ENCODE measurements at regions not wholly inside any gene's neighbourhood (a gene's known extent, or its start where the extent isn't known, plus 50 kb on each side); places are given as distances from the start of the nearest gene placed in this dataset.

DNA sequence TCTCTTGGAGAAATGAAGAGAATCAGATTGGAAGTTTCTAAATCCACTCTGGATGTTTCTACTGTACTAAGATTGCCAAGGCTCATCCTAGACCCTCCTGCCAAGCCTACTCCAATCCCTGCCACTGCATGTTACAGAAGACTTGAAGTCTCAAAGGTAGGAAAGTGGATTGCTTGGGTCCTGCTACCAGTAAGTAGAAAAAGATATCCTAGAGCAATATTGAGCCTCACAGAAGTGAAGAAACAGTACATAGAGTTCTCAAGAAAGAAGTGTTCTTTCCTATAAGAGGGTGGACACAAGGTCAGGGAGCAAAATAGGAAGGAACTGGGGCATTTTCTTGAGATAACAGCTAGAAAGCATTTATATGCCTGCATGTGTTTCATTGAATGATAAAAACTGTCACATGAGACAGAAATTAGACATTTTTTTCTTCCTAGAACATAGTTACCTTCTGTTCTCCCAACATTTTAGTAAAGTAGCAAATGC, 232.9 kb downstream of the RBM43 start:
- TF ChIP-seq SIN3A (IDR thresholded peaks at IDR 0.05; ENCODE audit: borderline replicate concordance, insufficient read depth, low read length) (no peak), POLR2AphosphoS5 (IDR thresholded peaks at IDR 0.05; ENCODE audit: low read depth, low read length) (no peak), FOXP2 (optimal IDR thresholded peaks at IDR 0.05; ENCODE audit: borderline replicate concordance, extremely low read depth, extremely low read length, insufficient read depth) (no peak), TAF1 (IDR thresholded peaks at IDR 0.05; ENCODE audit: borderline replicate concordance, insufficient read depth, low read length) (no peak)
- TF ChIP-seq, protein P1, sequence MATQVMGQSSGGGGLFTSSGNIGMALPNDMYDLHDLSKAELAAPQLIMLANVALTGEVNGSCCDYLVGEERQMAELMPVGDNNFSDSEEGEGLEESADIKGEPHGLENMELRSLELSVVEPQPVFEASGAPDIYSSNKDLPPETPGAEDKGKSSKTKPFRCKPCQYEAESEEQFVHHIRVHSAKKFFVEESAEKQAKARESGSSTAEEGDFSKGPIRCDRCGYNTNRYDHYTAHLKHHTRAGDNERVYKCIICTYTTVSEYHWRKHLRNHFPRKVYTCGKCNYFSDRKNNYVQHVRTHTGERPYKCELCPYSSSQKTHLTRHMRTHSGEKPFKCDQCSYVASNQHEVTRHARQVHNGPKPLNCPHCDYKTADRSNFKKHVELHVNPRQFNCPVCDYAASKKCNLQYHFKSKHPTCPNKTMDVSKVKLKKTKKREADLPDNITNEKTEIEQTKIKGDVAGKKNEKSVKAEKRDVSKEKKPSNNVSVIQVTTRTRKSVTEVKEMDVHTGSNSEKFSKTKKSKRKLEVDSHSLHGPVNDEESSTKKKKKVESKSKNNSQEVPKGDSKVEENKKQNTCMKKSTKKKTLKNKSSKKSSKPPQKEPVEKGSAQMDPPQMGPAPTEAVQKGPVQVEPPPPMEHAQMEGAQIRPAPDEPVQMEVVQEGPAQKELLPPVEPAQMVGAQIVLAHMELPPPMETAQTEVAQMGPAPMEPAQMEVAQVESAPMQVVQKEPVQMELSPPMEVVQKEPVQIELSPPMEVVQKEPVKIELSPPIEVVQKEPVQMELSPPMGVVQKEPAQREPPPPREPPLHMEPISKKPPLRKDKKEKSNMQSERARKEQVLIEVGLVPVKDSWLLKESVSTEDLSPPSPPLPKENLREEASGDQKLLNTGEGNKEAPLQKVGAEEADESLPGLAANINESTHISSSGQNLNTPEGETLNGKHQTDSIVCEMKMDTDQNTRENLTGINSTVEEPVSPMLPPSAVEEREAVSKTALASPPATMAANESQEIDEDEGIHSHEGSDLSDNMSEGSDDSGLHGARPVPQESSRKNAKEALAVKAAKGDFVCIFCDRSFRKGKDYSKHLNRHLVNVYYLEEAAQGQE (IDR thresholded peaks at IDR 0.05; ENCODE audit: insufficient read depth in 1 of 2, low read depth in 2 of 2, low read length in 2 of 2), result no peak

DNA sequence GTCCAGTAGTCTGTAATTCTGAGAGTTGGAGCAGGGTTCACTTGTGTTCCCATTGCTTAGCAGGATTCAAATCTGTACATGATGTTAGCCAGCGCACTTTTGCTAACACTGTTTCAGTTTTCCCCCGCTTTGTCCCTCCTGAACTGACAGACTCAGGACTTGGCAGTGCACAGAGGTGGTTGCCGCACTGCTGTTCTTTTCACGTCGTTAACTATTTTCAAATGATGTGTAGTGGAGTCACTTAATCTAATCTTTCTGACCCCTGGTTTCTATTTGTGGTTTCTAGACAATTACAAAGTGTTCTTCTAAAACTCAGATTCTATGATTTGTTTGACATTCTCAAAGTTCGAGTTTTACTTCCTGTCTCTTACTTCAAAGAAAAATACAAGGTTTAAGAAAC, 234.5 kb downstream of the RBM43 start:
- no peak for TF ChIP-seq SIN3A (IDR thresholded peaks at IDR 0.05; ENCODE audit: borderline replicate concordance, insufficient read depth, low read length)
- TF ChIP-seq, protein P1 (IDR thresholded peaks at IDR 0.05; ENCODE audit: insufficient read depth in 1 of 2, low read depth in 2 of 2, low read length in 2 of 2), result no peak

DNA sequence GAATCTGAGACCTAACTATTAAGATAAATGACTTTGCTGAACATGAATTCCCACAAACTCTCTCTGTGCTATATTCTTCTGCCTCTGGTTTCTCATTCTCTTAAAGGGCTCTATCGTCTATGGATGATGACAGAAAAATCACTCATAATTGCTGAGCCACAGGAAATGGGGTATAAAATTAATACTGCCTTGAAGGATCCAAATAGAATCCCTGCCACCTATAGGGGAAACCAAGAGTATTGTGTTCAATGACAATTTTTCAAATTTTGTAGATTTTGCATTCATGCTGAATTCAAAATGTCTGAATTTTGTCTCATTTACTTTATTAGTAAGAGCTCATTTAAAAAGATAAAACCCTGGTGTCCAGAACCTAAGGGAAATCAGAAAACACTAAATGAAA, 235.8 kb downstream of the RBM43 start:
- TF ChIP-seq SIN3A (IDR thresholded peaks at IDR 0.05; ENCODE audit: borderline replicate concordance, insufficient read depth, low read length) (no peak), TAF1 (IDR thresholded peaks at IDR 0.05; ENCODE audit: borderline replicate concordance, insufficient read depth, low read length) (no peak), POLR2AphosphoS5 (IDR thresholded peaks at IDR 0.05; ENCODE audit: low read depth, low read length) (no peak), FOXP2 (optimal IDR thresholded peaks at IDR 0.05; ENCODE audit: borderline replicate concordance, extremely low read depth, extremely low read length, insufficient read depth) (no peak)
- TF ChIP-seq, protein P1 (IDR thresholded peaks at IDR 0.05; ENCODE audit: insufficient read depth in 1 of 2, low read depth in 2 of 2, low read length in 2 of 2), result no peak

DNA sequence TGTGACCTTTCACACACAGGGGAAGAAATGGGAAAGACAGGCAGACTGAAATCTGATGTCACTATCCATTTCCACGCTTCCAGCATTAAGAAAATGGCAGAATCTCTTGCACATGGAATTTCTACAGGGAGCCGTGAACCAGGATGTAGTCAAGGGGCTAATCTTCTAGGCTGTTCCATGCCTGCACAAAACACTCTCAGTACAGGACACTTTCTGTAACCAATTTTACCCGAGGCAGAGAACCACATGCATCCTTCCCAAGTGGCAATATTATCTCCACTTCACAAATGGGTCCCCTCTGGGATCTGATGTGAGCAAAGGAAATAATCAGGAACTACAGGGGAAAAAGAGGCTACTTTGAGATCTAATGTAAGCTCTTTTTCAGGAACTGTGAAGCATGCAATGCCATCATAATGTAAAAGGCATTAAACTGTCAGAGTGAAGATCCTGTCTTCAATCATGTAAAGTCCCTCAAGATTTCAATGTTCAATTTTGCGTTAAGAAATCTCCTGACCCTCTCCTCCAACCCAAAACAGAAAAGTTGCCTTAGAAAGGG, 236.9 kb downstream of the RBM43 start:
- no peak for TF ChIP-seq TAF1 (IDR thresholded peaks at IDR 0.05; ENCODE audit: borderline replicate concordance, insufficient read depth, low read length)
- no peak for TF ChIP-seq POLR2AphosphoS5 (IDR thresholded peaks at IDR 0.05; ENCODE audit: low read depth, low read length)
- no peak for TF ChIP-seq SIN3A (IDR thresholded peaks at IDR 0.05; ENCODE audit: borderline replicate concordance, insufficient read depth, low read length)
- TF ChIP-seq, protein P1 (IDR thresholded peaks at IDR 0.05; ENCODE audit: insufficient read depth in 1 of 2, low read depth in 2 of 2, low read length in 2 of 2), result no peak
- no peak for TF ChIP-seq FOXP2 (optimal IDR thresholded peaks at IDR 0.05; ENCODE audit: borderline replicate concordance, extremely low read depth, extremely low read length, insufficient read depth)

Data from PFSK-1 (cell line).